ENCODE measurements at regions not wholly inside any gene's neighbourhood (a gene's known extent, or its start where the extent isn't known, plus 50 kb on each side); places are given as distances from the start of the nearest gene placed in this dataset.

GRCh38 chr6:45759472-45759810 lies 256.2 kb downstream of the CLIC5 start:
- H3K4me3 ChIP-seq (ENCODE audit: low read depth, low read length), result no peak overlapping the region
- no peak for TF ChIP-seq CTCF (IDR thresholded peaks at IDR 0.05; ENCODE audit: borderline replicate concordance, insufficient read depth, low read depth, low read length)

GRCh38 chr6:45758787-45759471 lies 256.7 kb downstream of the CLIC5 start:
- TF ChIP-seq CTCF (IDR thresholded peaks at IDR 0.05; ENCODE audit: borderline replicate concordance, insufficient read depth, low read depth, low read length), result no peak
- H3K4me3 ChIP-seq (ENCODE audit: low read depth, low read length), result no peak overlapping the region

GRCh38 chr6:45757443-45758130 lies 258.1 kb downstream of the CLIC5 start:
- no peak for TF ChIP-seq CTCF (IDR thresholded peaks at IDR 0.05; ENCODE audit: borderline replicate concordance, insufficient read depth, low read depth, low read length)
- H3K4me3 ChIP-seq (ENCODE audit: low read depth, low read length), result no peak overlapping the region

- H3K4me3 ChIP-seq (ENCODE audit: low read depth, low read length), result no peak overlapping the region
- no peak for TF ChIP-seq CTCF (IDR thresholded peaks at IDR 0.05; ENCODE audit: borderline replicate concordance, insufficient read depth, low read depth, low read length)
Measured at GRCh38 chr6:45756606-45757005, 259.1 kb downstream of the CLIC5 start.

GRCh38 chr6:45754432-45754831 lies 261.2 kb downstream of the CLIC5 start:
- TF ChIP-seq CTCF (IDR thresholded peaks at IDR 0.05; ENCODE audit: borderline replicate concordance, insufficient read depth, low read depth, low read length), result no peak
- H3K4me3 ChIP-seq (ENCODE audit: low read depth, low read length), result no peak overlapping the region

GRCh38 chr6:45746046-45746445 lies 269.6 kb downstream of the CLIC5 start:
- no peak for TF ChIP-seq CTCF (IDR thresholded peaks at IDR 0.05; ENCODE audit: borderline replicate concordance, insufficient read depth, low read depth, low read length)
- no peak overlapping the region for H3K4me3 ChIP-seq (ENCODE audit: low read depth, low read length)

- TF ChIP-seq CTCF (IDR thresholded peaks at IDR 0.05; ENCODE audit: borderline replicate concordance, insufficient read depth, low read depth, low read length), result no peak
- no peak overlapping the region for H3K4me3 ChIP-seq (ENCODE audit: low read depth, low read length)
Measured at GRCh38 chr6:45743028-45743615, 272.5 kb downstream of the CLIC5 start.
